Esophagus muscularis mucosa (tissue), 3 donors: ENCODE measurements at regions not wholly inside any gene's neighbourhood (a gene's known extent, or its start where the extent isn't known, plus 50 kb on each side); places are given as distances from the start of the nearest gene placed in this dataset.

Experiments used
- CTCF ChIP-seq, 3 experiments: fragments of 200-600 bp in 2 of 3; fragments of 450-650 bp in 1 of 3; sonication (generic) in 2 of 3; IDR thresholded peaks; one replicate each; pipeline ENCODE4 v1.5.1; 2017 to 2019; ENCODE audit warnings: antibody characterized with exemption in 3 of 3, mild to moderate bottlenecking in 2 of 3, moderate library complexity in 1 of 3
- POLR2A ChIP-seq: fragments of 450-650 bp; IDR thresholded peaks from one replicate; pipeline ENCODE4 v1.6.1; 2017; ENCODE audit warnings: antibody characterized with exemption, moderate library complexity, mild to moderate bottlenecking, low read depth
- POLR2AphosphoS5 ChIP-seq, 2 donors: sonication (generic); formaldehyde crosslinking; IDR thresholded peaks; one replicate each; pipeline ENCODE4 v1.6.1; 2017; ENCODE audit warnings: antibody characterized with exemption in 2 of 2

GRCh38 chrX:39171686-39172085, 370.4 kb downstream of the MID1IP1 start:
- TF ChIP-seq CTCF (IDR thresholded peaks at IDR 0.05), result no peak
- no peak for TF ChIP-seq POLR2AphosphoS5 (IDR thresholded peaks at IDR 0.05)
- TF ChIP-seq POLR2A, result no peak
